ENCODE measurements at regions not wholly inside any gene's neighbourhood (a gene's known extent, or its start where the extent isn't known, plus 50 kb on each side); places are given as distances from the start of the nearest gene placed in this dataset.
"Not testable (repeated sequence)": the region's sequence is repeated elsewhere in the genome, so short reads cannot be mapped to it uniquely, and the experiment has no call there.

DNA sequence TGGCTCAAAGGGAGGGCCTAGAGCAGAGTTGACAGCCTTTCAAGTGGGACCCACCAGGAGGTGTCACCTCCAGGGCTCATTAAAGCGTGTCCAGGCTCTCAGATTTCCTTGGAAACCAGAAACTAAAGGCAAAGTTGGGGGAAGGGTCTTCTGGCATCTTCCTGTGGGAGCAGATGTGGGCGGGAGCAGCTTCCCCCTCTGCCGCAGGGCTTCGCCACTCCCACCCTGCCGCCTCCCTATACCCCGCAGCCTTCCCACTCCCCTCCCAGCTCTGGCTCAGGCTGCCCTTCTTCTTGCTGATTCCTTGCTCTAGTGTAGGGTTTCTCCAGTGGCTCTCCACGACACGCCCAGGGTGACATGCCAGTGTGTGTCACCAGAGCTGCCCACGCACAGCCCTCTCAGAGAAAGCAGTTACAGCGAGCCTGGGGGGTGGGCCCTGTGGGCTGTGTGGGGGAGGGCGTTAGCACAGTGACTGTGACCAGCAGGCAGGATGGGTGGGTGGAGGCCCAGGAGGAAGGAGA lies 91.6 kb upstream of the LRPAP1 start:
- peak in 1 of 4 donors; percentile 36 for DNase-seq (ENCODE audit: low read depth in 4 of 4, low spot score in 3 of 4)

DNA sequence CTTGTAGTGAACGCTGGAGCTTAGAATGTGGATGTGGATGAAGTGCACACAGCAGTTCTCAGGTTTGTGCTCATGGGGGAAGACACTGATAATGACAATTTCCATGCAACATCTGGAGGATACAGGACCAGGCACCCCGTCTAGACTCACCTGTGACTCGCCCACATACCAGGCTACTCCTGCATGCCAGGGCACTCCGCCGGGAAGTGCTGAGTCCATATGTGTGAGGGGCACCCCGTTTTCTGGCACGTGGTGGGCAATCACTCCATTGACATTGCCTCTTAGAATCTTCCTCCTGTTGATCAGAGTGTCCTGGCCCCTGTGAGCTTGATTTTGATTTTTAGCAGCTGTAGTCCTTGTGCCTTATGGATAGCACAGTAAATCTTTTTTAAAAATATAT lies 90.9 kb upstream of the LRPAP1 start:
- DNase-seq (ENCODE audit: low read depth in 4 of 4, low spot score in 3 of 4): no peak

DNA sequence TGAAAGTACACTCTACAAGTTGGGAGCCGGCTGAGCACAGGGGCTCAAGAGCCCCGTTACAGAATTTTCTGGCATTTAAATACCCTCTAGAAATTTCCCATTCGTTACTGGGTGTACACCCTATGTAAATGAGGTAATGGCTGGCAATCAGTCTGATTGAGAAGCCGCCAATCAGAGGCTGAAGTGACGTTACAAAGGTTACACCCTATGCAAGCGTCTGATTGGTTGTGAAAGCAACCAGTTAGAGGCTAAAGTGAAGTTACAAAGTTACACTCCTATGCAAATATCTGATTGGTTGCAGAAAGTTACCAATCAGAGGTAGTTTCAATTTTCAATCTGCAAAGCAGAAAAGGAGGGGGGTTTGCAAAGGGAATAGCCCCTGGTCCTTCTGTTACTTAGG lies 88.1 kb upstream of the LRPAP1 start:
- DNase-seq (ENCODE audit: low read depth in 4 of 4, low spot score in 3 of 4): not testable (repeated sequence)

DNA sequence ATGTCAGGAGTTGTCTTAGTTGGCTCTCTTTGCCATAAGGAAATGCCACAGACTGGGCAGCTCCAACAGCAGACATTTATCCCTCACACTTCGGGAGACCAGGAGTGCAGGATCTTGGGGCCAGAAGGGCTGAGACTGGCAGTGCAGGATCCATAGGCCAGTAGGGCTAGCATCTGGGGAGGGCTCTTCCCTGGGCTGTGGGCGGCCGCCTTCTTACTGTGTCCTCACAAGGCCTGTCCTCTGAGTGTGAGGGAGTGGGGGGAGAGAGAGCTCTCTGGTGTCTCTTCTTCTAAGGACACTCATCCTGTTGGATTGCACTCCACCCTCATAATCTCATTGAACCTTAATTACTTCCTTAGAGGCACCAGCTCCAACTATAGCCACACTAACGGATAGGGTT lies 87.5 kb upstream of the LRPAP1 start:
- DNase-seq (ENCODE audit: low read depth in 4 of 4, low spot score in 3 of 4): not testable (repeated sequence)

DNA sequence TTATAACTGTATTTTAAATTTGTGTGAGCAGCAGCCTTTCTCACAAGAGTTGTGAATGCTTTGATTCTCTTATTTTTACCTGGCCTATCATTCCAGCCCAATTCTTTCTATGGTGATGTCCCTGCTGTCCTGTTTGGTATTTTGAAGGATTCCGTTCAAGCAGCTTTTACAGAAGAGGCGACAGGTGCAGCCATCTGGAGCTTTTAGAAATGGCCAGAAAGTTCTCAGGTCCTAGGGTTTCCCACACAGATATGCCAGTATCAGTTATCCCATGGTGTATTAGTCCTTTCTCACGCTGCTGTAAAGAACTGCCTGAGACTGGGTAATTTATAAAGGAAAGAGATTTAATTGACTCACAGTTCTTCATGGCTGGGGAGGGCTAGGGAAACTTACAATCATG lies 86.1 kb upstream of the LRPAP1 start:
- not testable (repeated sequence) for DNase-seq (ENCODE audit: low read depth in 4 of 4, low spot score in 3 of 4)

DNA sequence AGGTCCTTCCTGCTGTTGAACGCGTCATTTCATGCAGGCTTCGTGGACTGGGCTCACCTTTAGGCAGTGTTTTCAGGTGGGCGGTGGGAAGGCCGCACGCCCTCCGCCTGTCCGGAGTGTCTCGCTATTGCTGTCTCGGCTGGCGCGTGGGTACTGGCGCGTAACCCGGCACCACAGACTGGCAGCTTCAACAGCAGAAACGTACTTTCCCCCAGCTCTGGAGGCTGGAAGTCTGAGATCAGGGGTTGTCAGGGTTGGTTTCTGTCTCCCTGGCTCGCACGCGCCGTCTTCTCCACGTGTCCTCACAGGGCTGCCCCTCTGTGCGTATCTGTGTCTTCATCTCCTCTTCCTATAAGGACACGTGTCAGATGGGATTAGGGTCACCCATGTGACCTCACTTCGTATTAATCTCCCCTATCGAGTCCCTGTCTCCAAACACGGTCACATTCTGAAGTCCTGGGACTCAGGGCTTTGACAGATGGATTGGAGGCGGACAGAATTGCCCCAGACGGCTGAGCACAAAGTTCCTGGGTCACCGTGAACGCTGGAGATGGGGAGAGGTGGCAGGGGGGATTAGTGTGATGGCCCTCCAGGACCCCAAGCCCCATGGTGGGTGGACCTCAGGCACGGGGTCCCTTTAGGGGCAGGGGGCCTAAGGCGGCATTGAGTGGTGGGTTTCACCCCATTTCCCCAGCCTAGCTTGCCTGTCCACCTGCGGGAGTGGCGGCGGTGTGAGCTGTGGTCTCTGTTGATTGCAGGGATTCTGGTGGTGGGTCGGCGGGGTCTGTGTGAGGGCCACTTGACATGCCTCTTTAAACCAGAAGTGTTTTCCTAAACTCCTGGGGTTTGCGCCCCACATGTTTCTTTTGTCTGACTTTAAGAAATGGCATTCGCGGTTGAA lies 83.4 kb upstream of the LRPAP1 start:
- no peak for DNase-seq (ENCODE audit: low read depth in 4 of 4, low spot score in 3 of 4)

DNA sequence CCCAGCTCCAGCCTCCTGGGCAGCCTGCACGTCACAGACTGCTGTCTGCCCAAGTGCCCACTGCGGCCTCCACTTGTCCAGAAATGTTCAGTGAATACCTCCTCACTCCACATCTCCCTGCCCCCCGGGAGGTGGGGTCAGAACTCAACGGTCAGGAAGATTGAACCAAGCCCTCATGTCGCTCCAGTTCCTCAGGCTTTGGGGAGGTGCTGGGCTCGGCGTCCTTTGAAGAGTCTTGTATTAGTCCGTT lies 82.4 kb upstream of the LRPAP1 start:
- DNase-seq (ENCODE audit: low read depth in 4 of 4, low spot score in 3 of 4): no peak

DNA sequence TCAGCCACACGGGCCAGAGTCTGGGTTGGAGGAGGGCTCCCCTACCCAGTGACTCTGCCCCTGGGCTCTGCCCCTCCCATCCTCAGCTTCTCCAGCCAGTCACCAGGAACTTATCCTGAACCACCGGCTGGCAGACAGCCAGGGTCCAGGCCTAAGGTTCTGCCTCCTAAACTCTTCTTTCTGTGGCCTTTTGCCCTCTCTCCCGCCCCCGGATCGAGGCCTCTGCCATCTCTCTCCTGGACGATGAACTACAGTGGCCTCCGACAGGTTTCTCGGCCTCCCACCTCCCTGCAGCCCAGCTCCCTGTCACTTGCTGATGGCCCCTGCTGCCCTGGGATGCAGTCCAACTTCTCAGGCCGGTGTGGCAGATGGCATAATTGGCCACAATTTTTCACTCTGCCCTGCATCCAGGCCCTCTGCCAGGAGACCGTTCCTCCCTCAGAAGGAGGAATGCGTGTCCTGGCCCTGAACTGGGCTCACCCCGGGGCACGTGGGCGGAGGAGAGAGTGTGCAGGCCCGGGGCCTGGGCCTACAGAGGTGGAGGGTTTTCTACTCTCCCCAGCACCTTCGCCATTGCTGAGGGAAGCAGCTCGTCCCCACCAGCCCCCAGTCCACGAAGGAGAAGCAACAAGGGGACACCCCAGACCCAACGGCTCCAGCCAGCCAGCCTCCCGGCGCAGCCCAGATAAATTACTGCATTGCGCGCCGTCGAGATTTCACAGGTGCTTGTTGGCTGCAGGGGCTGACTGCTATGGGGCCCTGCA lies 81.9 kb upstream of the LRPAP1 start:
- DNase-seq (ENCODE audit: low read depth in 4 of 4, low spot score in 3 of 4): no peak

DNA sequence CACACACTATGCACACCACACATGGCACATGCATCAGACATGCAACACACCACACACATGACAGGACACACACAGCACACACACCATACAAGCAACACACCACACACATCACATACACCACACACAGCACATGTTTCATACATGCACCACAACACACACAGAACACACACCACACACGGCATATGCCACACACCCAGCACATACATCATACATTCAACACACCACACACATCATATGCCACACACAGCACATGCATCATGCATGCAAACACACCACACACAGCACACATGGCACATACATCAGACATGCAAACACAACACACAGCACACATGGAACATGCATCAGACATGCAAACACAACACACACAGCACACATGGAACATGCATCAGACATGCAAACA lies 80.7 kb upstream of the LRPAP1 start:
- DNase-seq (ENCODE audit: low read depth in 4 of 4, low spot score in 3 of 4): no peak

DNA sequence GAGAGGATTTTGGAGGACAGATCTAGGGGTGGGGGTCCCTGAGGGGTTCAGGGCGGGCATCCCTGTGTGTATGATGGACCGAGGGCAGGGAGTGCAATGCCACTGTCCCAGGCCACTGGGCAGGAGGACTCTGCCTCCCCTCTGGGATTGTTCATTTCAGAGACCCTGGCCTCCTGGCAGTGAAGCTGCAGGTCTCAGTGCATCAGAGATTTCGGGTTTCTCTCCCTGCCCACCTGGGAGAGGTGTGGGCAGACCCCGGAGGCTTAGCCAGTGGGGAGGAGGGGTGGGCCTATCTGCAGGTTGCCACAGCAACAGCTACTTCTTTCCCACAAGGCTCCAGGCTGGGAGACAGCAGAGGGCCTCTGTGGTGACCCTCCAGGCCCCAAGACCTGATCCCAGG lies 80.1 kb upstream of the LRPAP1 start:
- DNase-seq (ENCODE audit: low read depth in 4 of 4, low spot score in 3 of 4): no peak

DNA sequence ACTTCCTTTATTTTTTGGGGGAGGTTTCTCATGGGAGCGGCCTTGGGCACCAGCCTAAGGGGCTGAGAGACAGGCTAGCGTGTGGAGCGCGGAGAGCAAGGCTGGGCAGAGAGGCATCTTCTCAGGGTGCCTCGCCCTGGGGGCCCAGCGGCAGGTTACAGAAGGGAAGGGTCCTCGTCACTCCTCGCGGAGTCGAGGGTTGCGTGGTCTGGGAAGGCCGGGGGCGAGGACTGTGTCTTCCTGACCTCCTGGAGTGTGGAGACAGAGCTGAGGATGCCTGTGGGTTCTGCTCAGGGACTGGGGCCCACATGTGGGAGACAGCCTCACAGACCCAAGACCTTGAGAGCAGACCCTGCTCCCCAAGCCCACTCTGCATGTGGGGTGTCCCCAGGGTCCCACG lies 79.6 kb upstream of the LRPAP1 start:
- no peak for DNase-seq (ENCODE audit: low read depth in 4 of 4, low spot score in 3 of 4)

DNA sequence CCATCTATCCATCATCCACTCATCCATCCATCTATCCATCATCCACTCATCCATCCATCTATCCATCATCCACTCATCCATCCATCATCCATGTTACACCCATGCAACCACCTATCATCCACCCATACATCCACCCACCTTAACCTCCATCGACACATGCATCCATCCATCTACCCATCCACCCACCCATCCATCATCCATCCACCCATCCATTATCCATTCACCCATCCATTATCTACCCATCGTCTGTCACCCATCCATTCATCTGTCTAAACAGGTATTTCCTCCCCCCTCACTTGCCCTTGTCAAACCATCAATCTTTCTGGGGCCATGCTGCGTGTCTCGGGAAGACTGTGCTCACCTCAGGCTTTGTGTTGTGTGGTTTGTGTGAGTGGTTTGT lies 78.6 kb upstream of the LRPAP1 start:
- not testable (repeated sequence) for DNase-seq (ENCODE audit: low read depth in 4 of 4, low spot score in 3 of 4)

DNA sequence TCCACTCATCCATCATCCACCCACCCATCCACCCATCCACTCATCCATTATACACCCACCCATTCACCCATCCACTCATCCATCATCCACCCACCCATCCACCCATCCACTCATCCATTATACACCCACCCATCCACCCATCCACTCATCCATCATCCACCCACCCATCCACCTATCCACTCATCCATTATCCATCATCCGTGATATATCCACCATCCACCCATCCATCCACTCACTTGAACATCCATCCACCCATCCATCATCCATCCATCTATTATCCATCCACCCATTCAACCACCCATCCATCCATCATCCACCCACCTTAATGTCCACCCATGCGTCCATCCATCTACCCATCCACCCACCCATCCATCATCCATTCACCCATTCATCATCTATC lies 77.7 kb upstream of the LRPAP1 start:
- not testable (repeated sequence) for DNase-seq (ENCODE audit: low read depth in 4 of 4, low spot score in 3 of 4)

DNA sequence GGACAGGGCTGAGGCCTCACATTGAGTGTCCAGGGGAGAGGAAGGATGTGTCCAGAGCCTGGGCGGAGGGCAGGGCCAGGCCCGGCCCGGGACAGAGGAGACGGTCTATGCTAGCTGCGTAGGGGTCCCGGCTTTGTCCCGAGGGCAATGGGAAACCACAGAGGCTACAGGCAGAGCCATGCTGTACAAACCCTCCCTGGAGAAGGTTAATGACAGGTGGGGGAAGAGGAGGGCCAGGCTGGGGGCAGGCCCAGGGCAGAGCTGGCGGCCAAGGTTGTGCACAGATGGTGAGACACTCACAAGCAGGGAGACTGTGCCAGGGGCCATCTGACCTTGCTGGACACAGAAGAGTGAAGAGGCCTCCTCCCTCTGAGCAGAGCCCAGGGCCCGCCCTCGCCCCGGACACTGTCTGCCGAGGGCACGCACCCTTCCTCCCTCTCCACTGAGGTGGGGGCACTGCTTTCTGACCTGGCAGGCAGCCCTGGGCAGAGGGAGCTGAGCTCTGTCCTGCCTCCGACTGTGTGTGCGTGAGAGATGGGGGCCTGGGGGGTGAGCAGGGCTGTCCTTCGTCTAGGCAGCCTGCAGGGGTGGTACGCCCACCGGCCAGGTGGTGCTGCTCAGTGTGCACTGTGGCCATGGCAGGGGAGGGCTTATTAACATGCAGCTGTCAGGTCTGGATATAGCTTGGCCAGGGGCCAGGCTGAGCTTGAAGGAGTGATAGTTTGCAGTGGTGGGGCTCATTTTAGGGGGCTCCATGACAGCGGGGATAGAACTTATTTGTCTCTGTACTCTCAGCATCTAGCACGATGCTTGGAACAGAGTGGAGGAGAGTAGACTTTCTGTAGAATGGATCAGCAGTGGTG lies 75.7 kb upstream of the LRPAP1 start:
- no peak for DNase-seq (ENCODE audit: low read depth in 4 of 4, low spot score in 3 of 4)

DNA sequence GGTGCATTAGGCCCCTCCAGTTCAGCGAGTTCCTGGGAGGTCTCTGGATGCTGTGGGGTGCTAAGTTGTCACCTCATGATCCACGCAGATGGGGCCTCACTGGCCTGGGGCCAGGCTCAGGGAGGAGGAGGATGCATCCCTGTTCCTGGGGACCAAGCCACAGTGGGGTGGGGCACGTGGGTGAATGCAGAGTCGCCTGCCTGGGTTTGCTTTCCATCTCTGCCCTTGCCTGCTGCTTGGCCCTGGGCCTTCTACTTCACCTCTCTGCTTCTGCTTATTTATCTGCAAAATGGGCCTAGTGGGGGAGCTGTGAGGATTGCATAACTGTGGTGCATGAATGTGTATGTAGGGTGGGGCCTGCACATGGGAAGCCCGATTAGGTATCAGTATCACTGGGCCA lies 74.6 kb upstream of the LRPAP1 start:
- not testable (repeated sequence) for DNase-seq (ENCODE audit: low read depth in 4 of 4, low spot score in 3 of 4)

DNA sequence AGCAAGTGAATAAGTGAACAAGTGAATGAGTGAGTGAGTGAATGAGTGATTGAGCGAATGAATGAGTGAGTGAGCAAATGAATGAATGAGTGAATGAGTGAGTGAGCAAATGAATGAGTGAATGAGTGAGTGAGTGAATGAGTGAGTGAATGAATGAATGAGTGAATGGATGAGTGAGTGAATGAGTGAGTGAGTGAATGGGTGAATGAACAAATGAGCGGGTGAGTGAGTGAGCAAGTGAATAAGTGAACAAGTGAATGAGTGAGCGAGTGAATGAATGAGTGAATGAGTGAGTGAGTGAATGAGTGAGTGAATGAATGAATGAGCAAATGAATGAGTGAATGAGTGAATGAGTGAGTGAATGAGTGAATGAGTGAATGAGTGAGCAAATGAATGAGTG lies 74.0 kb upstream of the LRPAP1 start:
- DNase-seq (ENCODE audit: low read depth in 4 of 4, low spot score in 3 of 4): not testable (repeated sequence)

DNA sequence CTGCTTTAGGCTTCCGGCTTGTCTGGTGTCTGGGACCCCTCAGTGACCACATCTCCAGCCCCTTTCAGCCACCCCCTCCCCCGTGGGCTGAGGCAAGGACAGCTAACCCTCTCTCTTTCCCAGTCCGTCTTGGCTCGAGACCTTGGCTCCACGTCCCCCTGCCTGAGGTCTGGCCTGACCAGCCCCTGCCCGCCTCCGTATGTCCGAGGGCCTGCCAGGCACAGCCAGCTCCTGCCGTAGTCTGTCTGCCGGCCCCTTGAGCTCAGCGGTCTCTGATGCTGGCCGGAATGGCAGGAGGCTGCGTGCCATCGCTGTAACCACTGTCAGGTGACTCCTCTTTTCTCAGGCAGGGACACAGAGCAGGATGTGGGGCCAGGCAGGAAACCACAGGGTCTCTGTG lies 73.3 kb upstream of the LRPAP1 start:
- DNase-seq (ENCODE audit: low read depth in 4 of 4, low spot score in 3 of 4): no peak

DNA sequence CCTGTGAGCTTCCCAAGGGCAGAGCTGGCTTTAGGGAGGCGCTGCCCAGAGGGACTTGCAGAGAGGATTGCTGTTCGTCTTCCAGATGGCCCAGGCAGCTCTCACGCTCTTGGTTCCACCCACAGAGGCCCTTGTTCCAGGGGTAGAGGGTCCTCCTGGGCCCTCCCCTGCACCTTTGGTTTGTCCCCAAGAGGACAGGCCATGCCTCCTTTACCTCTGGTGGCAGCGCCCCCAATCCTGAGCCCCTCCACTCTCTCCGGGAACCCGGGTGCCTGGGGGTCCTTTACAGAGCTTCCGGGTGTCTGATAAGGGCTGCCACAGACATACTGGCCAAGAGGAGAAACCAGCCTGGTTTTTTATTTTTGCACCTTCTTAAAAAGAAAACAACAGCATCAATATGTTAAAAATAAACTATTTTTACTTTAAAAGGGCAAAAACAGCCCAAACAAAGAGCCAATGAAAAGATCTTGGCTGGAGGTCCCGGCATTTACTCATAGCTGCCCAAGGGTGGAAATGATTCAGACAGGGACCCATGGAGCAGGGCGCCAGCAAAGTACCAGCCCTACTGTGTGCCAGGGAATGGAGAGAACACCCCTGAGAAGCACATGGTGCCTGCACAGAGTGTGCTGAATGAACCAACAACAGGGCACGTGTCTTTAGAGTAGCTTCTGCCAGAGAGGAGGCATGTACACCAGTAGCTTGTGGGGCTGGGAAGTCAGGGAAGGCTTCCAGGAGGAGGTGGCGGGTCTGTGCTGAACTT lies 70.8 kb upstream of the LRPAP1 start:
- not testable (repeated sequence) for DNase-seq (ENCODE audit: low read depth in 4 of 4, low spot score in 3 of 4)

DNA sequence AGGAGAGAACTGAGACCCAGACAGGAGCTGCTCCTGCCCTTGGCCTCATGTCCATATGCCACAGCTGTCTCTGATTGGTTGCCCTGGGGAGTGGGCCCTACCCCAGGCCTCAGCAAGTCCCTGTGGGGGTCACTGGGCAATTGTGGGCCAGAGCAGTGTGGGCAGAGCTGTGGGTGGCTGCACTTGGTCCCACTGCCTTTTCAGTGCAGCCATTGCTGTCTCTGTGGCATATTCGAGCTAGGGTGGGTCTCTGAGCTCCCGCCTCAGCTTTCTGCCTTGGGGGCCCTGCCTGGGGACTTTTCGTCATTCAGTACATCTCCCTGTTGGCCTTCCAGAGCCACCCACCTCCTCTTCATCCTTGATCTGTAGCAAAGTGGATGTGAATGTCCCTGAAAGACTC lies 69.8 kb upstream of the LRPAP1 start:
- DNase-seq (ENCODE audit: low read depth in 4 of 4, low spot score in 3 of 4): no peak

DNA sequence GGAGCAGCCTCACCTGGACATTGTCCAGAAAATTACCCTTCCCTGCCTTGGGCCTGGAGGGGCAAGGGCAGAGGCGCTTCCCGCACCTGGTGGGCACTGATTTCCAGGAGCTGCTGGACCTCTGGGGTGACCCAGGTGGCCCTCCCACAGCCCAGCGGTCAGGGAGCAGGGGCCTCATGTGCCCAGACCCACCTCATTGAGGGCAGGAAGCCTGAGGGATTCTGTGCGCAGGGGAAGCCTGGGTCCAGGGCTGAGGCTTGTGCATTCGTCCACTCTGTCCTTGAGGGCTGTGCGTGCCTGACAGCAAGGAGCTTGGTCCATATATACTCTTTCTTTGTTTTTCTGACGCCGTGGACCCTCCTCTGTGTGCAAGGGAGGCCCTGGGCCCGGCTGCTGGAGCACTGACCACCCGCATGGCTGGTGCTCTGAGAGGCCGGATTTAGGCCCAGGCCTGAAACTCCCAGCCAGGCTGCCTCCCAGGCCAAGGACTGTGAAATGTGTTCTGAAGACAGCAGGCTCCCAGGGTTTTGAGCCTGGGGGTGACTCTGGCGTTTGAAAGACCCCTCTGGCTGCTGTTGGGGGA lies 69.0 kb upstream of the LRPAP1 start:
- DNase-seq (ENCODE audit: low read depth in 4 of 4, low spot score in 3 of 4): not testable (repeated sequence)
